Astrocyte of the spinal cord (primary cell): ENCODE measurements at regions not wholly inside any gene's neighbourhood (a gene's known extent, or its start where the extent isn't known, plus 50 kb on each side); places are given as distances from the start of the nearest gene placed in this dataset.

ENCODE experiments used
- DNase-seq: peaks from one replicate; pipeline ENCODE4 v3.0.0; 2011; ENCODE audit warnings: low read depth, low spot score
- H3K4me3 ChIP-seq: 2 replicates; pipeline ENCODE4 v1.5.1; 2011; ENCODE audit warnings: low read depth, mild to moderate bottlenecking, low read length, moderate library complexity
- in situ Hi-C: cut with HindIII; loops from 2 replicates; pipeline ENCODE4 v1.10.0; 2017; ENCODE audit warnings: low sequenced_read_pairs
- TF ChIP-seq, protein P1 (sequence below): IDR thresholded peaks from 2 replicates; pipeline ENCODE4 v1.5.1; 2012; ENCODE audit warnings: low read depth, mild to moderate bottlenecking, low read length, inconsistent platforms

DNA sequence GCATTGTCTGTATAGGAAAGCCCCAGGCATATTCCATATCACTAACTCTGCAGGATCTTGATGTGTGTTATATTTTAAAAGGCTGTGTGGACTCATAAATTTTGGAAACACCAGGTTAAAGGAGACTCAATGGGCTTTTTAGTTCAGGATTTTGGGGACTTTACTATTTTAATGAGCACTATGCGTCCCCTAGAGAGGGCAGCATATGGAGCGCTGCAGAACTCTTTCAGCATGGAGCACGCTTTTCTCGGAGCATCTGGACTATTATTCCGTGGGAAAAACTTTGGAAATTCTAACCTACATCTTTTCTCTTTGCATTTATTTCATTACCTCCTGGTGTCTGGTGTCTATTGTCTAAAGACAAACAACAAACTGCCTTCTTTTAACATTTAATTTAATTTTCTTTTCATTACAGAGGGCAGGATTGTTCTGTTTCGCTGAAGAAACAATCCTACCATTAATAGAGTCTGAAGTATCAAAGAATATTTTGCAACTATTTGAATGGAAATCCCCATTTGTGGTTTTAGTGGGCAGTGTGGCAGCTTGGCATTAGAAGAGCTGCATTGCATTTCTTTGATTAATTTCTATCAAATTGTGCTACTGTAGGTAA lies 399.9 kb upstream of the HSF2 start:
- no peak overlapping the region for H3K4me3 ChIP-seq
- DNase-seq = no peak
- TF ChIP-seq, protein P1, sequence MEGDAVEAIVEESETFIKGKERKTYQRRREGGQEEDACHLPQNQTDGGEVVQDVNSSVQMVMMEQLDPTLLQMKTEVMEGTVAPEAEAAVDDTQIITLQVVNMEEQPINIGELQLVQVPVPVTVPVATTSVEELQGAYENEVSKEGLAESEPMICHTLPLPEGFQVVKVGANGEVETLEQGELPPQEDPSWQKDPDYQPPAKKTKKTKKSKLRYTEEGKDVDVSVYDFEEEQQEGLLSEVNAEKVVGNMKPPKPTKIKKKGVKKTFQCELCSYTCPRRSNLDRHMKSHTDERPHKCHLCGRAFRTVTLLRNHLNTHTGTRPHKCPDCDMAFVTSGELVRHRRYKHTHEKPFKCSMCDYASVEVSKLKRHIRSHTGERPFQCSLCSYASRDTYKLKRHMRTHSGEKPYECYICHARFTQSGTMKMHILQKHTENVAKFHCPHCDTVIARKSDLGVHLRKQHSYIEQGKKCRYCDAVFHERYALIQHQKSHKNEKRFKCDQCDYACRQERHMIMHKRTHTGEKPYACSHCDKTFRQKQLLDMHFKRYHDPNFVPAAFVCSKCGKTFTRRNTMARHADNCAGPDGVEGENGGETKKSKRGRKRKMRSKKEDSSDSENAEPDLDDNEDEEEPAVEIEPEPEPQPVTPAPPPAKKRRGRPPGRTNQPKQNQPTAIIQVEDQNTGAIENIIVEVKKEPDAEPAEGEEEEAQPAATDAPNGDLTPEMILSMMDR = no peak
- in situ Hi-C loops = no loop called here

DNA sequence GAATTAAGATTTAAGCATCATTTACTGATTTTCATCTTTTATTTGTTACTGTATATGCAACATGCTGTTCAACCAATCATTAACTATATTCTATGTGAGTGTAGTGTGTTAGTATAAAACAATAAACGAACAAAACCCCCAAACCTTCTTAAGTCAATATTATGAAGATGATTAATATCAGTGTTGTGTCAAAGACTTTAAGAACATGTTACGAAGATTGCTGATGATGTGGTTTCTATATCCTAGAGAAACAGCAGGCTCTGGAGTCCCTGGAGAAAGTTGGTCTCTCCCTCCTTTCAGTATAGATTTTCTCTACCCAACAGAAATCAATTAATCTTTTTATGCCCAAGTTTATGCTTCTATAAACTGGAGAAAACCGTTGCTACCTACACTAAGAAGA lies 393.8 kb upstream of the HSF2 start:
- TF ChIP-seq, protein P1 = no peak
- peak; percentile 50 for DNase-seq
- in situ Hi-C loops = no loop called here
- no peak overlapping the region for H3K4me3 ChIP-seq

DNA sequence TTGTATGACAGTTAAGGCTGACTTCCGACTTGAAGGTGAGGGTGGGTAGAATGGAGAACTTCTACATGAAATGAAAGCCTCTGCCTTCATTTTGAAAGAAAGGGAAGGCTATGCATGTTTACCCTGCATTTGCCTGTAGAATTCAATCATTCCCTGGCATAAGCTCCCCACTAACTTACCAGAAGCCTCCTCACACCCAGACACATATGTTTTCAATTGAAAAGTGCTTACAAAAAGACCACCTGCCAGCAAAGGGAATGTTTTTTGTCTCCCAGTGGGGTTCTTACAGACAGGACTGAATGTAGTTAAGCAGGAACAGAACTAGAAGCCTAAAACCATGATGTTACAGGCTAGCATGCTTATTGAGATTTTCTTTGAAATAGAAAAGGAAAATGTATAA lies 392.1 kb upstream of the HSF2 start:
- in situ Hi-C loops = no loop called here
- TF ChIP-seq, protein P1 = no peak
- H3K4me3 ChIP-seq = no peak overlapping the region
- peak; percentile 87 for DNase-seq

DNA sequence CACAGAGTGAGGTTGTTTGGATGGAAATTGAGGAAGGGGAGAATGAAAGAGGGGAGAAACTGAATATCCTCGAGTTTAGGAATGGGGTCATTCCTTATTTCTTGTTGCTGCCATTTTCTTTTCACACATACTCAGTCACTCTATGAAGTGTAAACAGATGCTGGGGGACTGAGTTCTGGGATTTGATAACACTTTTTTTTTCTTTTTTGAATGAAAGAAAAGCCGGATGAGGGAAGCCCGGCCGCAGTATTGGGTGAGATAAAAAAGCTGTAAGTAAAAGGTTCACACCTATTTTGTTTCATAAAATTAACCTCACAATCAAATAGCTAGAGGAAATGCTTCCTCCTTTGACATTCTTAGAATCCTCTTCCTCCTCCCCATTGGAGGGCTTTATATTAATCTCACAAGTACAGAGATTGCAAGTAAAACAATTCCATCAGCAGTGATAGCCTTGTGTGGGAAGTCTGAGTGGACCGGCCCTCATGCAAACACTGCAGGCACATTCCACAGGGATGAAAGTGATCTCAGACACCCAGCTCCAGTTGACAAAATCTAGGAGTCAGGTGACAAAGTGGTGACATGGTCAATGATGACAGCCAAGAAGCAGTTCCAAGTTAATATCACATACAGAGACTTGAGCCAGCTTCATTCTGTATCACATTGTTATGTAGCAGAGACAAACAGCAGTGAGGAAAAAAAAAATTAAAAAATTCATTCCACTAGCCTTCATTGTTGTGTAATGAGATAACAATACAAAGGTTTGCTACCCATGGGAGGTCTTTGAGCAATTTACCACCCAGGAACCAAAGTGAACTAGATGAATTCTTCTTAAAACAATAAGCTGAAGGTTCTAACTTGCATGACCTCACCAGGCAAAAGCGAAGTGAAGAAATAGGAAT lies 391.1 kb upstream of the HSF2 start:
- TF ChIP-seq, protein P1 = no peak
- peak; percentile 80 for DNase-seq

DNA sequence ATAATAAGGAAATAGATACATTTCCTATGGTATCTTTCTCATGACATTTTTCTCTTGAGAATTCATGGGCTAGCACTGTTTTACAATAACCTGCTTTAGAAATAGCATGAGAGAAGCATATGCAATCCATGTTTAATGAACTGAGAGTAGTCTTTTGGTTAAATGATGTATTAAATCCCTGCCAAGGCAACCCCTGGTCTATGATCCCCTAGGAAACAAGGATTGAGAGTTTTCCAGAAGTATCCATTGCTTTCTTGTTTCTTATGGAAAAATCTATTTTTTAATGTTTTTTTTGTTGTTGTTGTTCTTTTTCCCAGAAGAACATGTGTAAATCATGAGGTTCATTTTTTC lies 390.5 kb upstream of the HSF2 start:
- TF ChIP-seq, protein P1 = no peak
- in situ Hi-C loops = no loop called here
- no peak overlapping the region for H3K4me3 ChIP-seq
- no peak for DNase-seq

More for the DNA sequence above, 391.1 kb upstream of the HSF2 start:
- in situ Hi-C loops = no loop called here
- H3K4me3 ChIP-seq = no peak overlapping the region

DNA sequence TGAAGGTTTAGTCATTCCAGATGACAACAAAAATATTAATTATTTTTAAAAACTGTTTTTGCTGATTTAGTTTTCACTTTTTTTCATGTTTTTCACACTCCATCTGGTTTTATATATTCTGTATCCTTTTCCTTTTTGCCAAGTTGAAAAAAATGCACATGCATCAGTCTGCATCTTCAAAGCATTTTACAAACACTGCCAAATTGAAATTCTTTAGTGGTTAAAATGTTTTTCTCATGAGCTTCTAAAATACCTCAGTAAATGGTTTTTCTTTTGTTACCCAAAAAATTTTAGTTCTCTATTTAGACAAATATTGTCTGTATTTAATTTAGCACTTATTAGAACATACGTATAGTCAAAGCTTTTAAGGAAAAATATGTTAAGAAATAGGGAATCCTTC lies 386.9 kb upstream of the HSF2 start:
- H3K4me3 ChIP-seq = no peak overlapping the region
- in situ Hi-C loops = no loop called here
- DNase-seq = peak; percentile 45
- TF ChIP-seq, protein P1 = no peak
